ENCODE measurements at regions not wholly inside any gene's neighbourhood (a gene's known extent, or its start where the extent isn't known, plus 50 kb on each side); places are given as distances from the start of the nearest gene placed in this dataset.

GRCh38 chr2:66771359-66771976 lies 336.5 kb downstream of the MEIS1 start:
- no peak overlapping the region for H3K27ac ChIP-seq
- no peak for TF ChIP-seq Cebpa-rat (IDR thresholded peaks at IDR 0.05)
- H3K4me3 ChIP-seq, result no peak overlapping the region
- no peak overlapping the region for H3K4me2 ChIP-seq
- no peak overlapping the region for H3K9ac ChIP-seq
- no peaks in the 10 kb centered on the region for H3K9me3 ChIP-seq (replicated peaks in 1 of 11)
- H4K20me1 ChIP-seq, result no peaks in the 10 kb centered on the region
- no peaks in the 10 kb centered on the region for H3K27me3 ChIP-seq
- no peaks in the 10 kb centered on the region for H3K36me3 ChIP-seq
- H3K4me1 ChIP-seq, result peaks cover 0 to 16% (median 10%) of the 10 kb centered on the region in 10 experiments; a peak in 14 of 20 replicates

GRCh38 chr2:66772618-66773017 lies 337.7 kb downstream of the MEIS1 start:
- Histone ChIP-seq H3K9me3 (replicated peaks in 1 of 11) (no peaks in the 10 kb centered on the region), H4K20me1 (no peaks in the 10 kb centered on the region), H3K27me3 (no peaks in the 10 kb centered on the region), H3K36me3 (no peaks in the 10 kb centered on the region), H3K4me2 (no peak overlapping the region), H3K9ac (no peak overlapping the region), H3K4me1 (peaks cover 0 to 16% (median 10%) of the 10 kb centered on the region in 10 experiments; a peak in 14 of 20 replicates), H3K27ac (no peak overlapping the region), H3K4me3 (no peak overlapping the region)
- no peak for TF ChIP-seq Cebpa-rat (IDR thresholded peaks at IDR 0.05)

GRCh38 chr2:66775730-66776422 lies 341.0 kb downstream of the MEIS1 start:
- Histone ChIP-seq H3K4me2 (no peak overlapping the region), H3K27ac (no peak overlapping the region), H3K9me3 (replicated peaks in 1 of 11) (no peaks in the 10 kb centered on the region), H4K20me1 (no peaks in the 10 kb centered on the region), H3K27me3 (no peaks in the 10 kb centered on the region), H3K4me1 (no peaks in the 10 kb centered on the region), H3K4me3 (no peak overlapping the region), H3K9ac (no peak overlapping the region), H3K36me3 (no peaks in the 10 kb centered on the region)
- TF ChIP-seq Cebpa-rat (IDR thresholded peaks at IDR 0.05), result no peak

- Histone ChIP-seq H3K27me3 (no peaks in the 10 kb centered on the region), H3K9ac (no peak overlapping the region), H3K9me3 (replicated peaks in 1 of 11) (no peaks in the 10 kb centered on the region), H3K4me1 (no peaks in the 10 kb centered on the region), H3K4me3 (no peak overlapping the region), H3K36me3 (no peaks in the 10 kb centered on the region), H3K27ac (no peak overlapping the region), H4K20me1 (no peaks in the 10 kb centered on the region), H3K4me2 (no peak overlapping the region)
- TF ChIP-seq Cebpa-rat (IDR thresholded peaks at IDR 0.05), result no peak
These were observed 346.9 kb downstream of the MEIS1 start for GRCh38 chr2:66781804-66782203.

- Histone ChIP-seq H3K4me3 (no peak overlapping the region), H3K27me3 (no peaks in the 10 kb centered on the region), H3K36me3 (no peaks in the 10 kb centered on the region), H3K27ac (no peak overlapping the region), H3K4me2 (no peak overlapping the region), H3K9ac (no peak overlapping the region), H3K9me3 (replicated peaks in 1 of 11) (no peaks in the 10 kb centered on the region), H4K20me1 (no peaks in the 10 kb centered on the region), H3K4me1 (no peaks in the 10 kb centered on the region)
- no peak for TF ChIP-seq Cebpa-rat (IDR thresholded peaks at IDR 0.05)
These were observed 347.9 kb downstream of the MEIS1 start for GRCh38 chr2:66782780-66783361.

- no peak for TF ChIP-seq Cebpa-rat (IDR thresholded peaks at IDR 0.05)
- Histone ChIP-seq H3K4me2 (no peak overlapping the region), H3K9ac (no peak overlapping the region)
These were observed 354.8 kb downstream of the MEIS1 start for GRCh38 chr2:66789741-66790140.

GRCh38 chr2:66790651-66791181 lies 355.8 kb downstream of the MEIS1 start:
- no peak overlapping the region for H3K4me2 ChIP-seq
- H3K9ac ChIP-seq, result no peak overlapping the region
- H3K9me3 ChIP-seq (replicated peaks in 1 of 11), result no peaks in the 10 kb centered on the region
- no peak overlapping the region for H3K4me3 ChIP-seq
- H3K27me3 ChIP-seq, result no peaks in the 10 kb centered on the region
- H3K27ac ChIP-seq, result no peak overlapping the region
- H3K36me3 ChIP-seq, result no peaks in the 10 kb centered on the region
- TF ChIP-seq Cebpa-rat (IDR thresholded peaks at IDR 0.05), result no peak
- H3K4me1 ChIP-seq, result no peaks in the 10 kb centered on the region
- no peaks in the 10 kb centered on the region for H4K20me1 ChIP-seq

More at GRCh38 chr2:66789741-66790140, 354.8 kb downstream of the MEIS1 start:
- no peaks in the 10 kb centered on the region for H4K20me1 ChIP-seq
- no peaks in the 10 kb centered on the region for H3K27me3 ChIP-seq
- H3K27ac ChIP-seq, result no peak overlapping the region
- H3K9me3 ChIP-seq (replicated peaks in 1 of 11), result no peaks in the 10 kb centered on the region
- H3K36me3 ChIP-seq, result no peaks in the 10 kb centered on the region
- no peak overlapping the region for H3K4me3 ChIP-seq
- no peaks in the 10 kb centered on the region for H3K4me1 ChIP-seq

- no peak overlapping the region for H3K27ac ChIP-seq
- no peaks in the 10 kb centered on the region for H4K20me1 ChIP-seq
- H3K27me3 ChIP-seq, result no peaks in the 10 kb centered on the region
- no peaks in the 10 kb centered on the region for H3K36me3 ChIP-seq
- H3K4me3 ChIP-seq, result no peak overlapping the region
- no peak for TF ChIP-seq Cebpa-rat (IDR thresholded peaks at IDR 0.05)
- H3K4me1 ChIP-seq, result no peaks in the 10 kb centered on the region
- no peak overlapping the region for H3K4me2 ChIP-seq
- no peaks in the 10 kb centered on the region for H3K9me3 ChIP-seq (replicated peaks in 1 of 11)
- H3K9ac ChIP-seq, result no peak overlapping the region
These were observed 359.1 kb downstream of the MEIS1 start for GRCh38 chr2:66794070-66794469.

GRCh38 chr2:66794551-66794950 lies 359.6 kb downstream of the MEIS1 start:
- H4K20me1 ChIP-seq, result no peaks in the 10 kb centered on the region
- H3K4me2 ChIP-seq, result no peak overlapping the region
- H3K9ac ChIP-seq, result no peak overlapping the region
- no peaks in the 10 kb centered on the region for H3K9me3 ChIP-seq (replicated peaks in 1 of 11)
- no peaks in the 10 kb centered on the region for H3K36me3 ChIP-seq
- no peaks in the 10 kb centered on the region for H3K4me1 ChIP-seq
- no peak overlapping the region for H3K27ac ChIP-seq
- no peak overlapping the region for H3K4me3 ChIP-seq
- TF ChIP-seq Cebpa-rat (IDR thresholded peaks at IDR 0.05), result no peak
- H3K27me3 ChIP-seq, result no peaks in the 10 kb centered on the region

Measured in BLaER1 treated with 17β-estradiol and CSF1 and Interleukin-3, amounts not matched to agents 10 nM and 100 nM (cell line).